ENCODE measurements at regions not wholly inside any gene's neighbourhood (a gene's known extent, or its start where the extent isn't known, plus 50 kb on each side); places are given as distances from the start of the nearest gene placed in this dataset.

- no peaks in the 10 kb centered on the region for H3K79me1 ChIP-seq (ENCODE audit: low read depth, low read length)
- H2BK120ac ChIP-seq (replicated peaks; ENCODE audit: low read depth, low read length), result no peak overlapping the region
- TF ChIP-seq ATF2 (IDR thresholded peaks at IDR 0.05; ENCODE audit: low read length) (no peak), EP300 (IDR thresholded peaks at IDR 0.05; ENCODE audit: borderline replicate concordance in 1 of 2, low read depth in 2 of 2, low read length in 2 of 2) (no peak), RAD21 (IDR thresholded peaks at IDR 0.05 in 1 of 2, conservative IDR thresholded peaks at IDR 0.05 in 1 of 2; ENCODE audit: low read depth in 2 of 2, low read length in 2 of 2) (no peak), SUZ12 (IDR thresholded peaks at IDR 0.05; ENCODE audit: low read length) (no peak), SRF (IDR thresholded peaks at IDR 0.05; ENCODE audit: low read depth, low read length) (no peak), RBBP5 (IDR thresholded peaks at IDR 0.05; ENCODE audit: borderline replicate concordance, low read depth, low read length) (no peak), TAF1 (IDR thresholded peaks at IDR 0.05; ENCODE audit: low read depth, low read length) (no peak)
- no peak overlapping the region for H3K9ac ChIP-seq (replicated peaks in 1 of 4; ENCODE audit: extremely low read depth in 1 of 4, low read depth in 3 of 4, low read length in 3 of 4)
- no peaks in the 10 kb centered on the region for H3K79me2 ChIP-seq (ENCODE audit: control insufficient read depth in 1 of 2, insufficient read depth in 2 of 2, low read length in 2 of 2)
- no peaks in the 10 kb centered on the region for H3K36me3 ChIP-seq (ENCODE audit: control insufficient read depth in 2 of 4, insufficient read depth in 4 of 4, low read length in 3 of 4)
- H3K4me2 ChIP-seq (ENCODE audit: insufficient read depth in 1 of 2, low read depth in 2 of 2, low read length in 2 of 2), result no peak overlapping the region
- DNase-seq (ENCODE audit: low read depth in 1 of 2, low spot score in 2 of 2) (no peak), FAIRE-seq (no peak)
- H3K4me1 ChIP-seq (replicated peaks in 1 of 4; ENCODE audit: control insufficient read depth in 3 of 4, insufficient read depth in 4 of 4, low read length in 3 of 4), result no peaks in the 10 kb centered on the region
- H3K9me3 ChIP-seq (ENCODE audit: insufficient read depth in 2 of 2, low read depth in 1 of 2, low read length in 1 of 2), result no peaks in the 10 kb centered on the region
- no peak overlapping the region for H3K4ac ChIP-seq (replicated peaks; ENCODE audit: insufficient read length, low read depth, low read length)
- WGBS, 2 experiments (ENCODE audit: extremely low coverage in 1 of 2, insufficient coverage in 1 of 2, insufficient read length in 1 of 2, insufficient replicate concordance in 2 of 2, low coverage in 1 of 2, low lambda C conversion rate in 2 of 2, missing lambda C conversion rate in 1 of 2), result 92% methylated on average over 2 of the region's 2 CpGs; no CpG with 5 or more reads in 1 of the 2 experiments
- H2BK5ac ChIP-seq (ENCODE audit: low read depth, low read length), result no peak overlapping the region
- no peak overlapping the region for H2BK15ac ChIP-seq (ENCODE audit: low read length)
- H3K27ac ChIP-seq (ENCODE audit: low read depth, low read length), result no peak overlapping the region
- no peak overlapping the region for H4K5ac ChIP-seq (ENCODE audit: insufficient read length, low read depth, low read length)
- H3K4me3 ChIP-seq (ENCODE audit: extremely low read depth in 1 of 4, insufficient read depth in 2 of 4, low read depth in 3 of 4, low read length in 4 of 4), result no peak overlapping the region
- H3K27me3 ChIP-seq (replicated peaks in 1 of 4; ENCODE audit: control insufficient read depth in 3 of 4, extremely low read depth in 1 of 4, insufficient read depth in 3 of 4, low read length in 3 of 4), result no peaks in the 10 kb centered on the region
- POLR2A ChIA-PET (ENCODE audit: partially characterized antibody), result no interaction called here
- no peak overlapping the region for H4K8ac ChIP-seq (ENCODE audit: extremely low read depth, insufficient read depth, low read length)
- H2AK5ac ChIP-seq (ENCODE audit: low read depth, low read length), result no peak overlapping the region
- no peak overlapping the region for H2BK12ac ChIP-seq (ENCODE audit: low read depth, low read length)
- CTCF ChIA-PET (ENCODE audit: partially characterized antibody), result interaction anchor here (0.6 kb wide), 1 partner anchor 123 kb away, joined by 4 read pairs; no protein-coding TSS in a partner anchor
- H4K91ac ChIP-seq (replicated peaks; ENCODE audit: insufficient read length, low read length), result no peak overlapping the region
- no peak overlapping the region for H3K14ac ChIP-seq (ENCODE audit: insufficient read length)
- H3K23ac ChIP-seq (ENCODE audit: insufficient read length), result no peak overlapping the region
- no peaks in the 10 kb centered on the region for H4K20me1 ChIP-seq (replicated peaks in 1 of 2; ENCODE audit: control insufficient read depth in 1 of 2, insufficient read depth in 2 of 2, low read length in 2 of 2)
- H3K18ac ChIP-seq (ENCODE audit: extremely low read depth, low read length), result no peak overlapping the region
- no peak overlapping the region for H3K56ac ChIP-seq (replicated peaks; ENCODE audit: insufficient read length, low read depth, low read length)
- H2BK20ac ChIP-seq (ENCODE audit: low read length), result no peak overlapping the region
- H2AFZ ChIP-seq (ENCODE audit: low read length), result no peak overlapping the region
- H3K23me2 ChIP-seq (ENCODE audit: low read depth, low read length), result no peaks in the 10 kb centered on the region
These were observed 1929.3 kb downstream of the NCAM2 start for GRCh38 chr21:22927469-22927868.

All from H1 (cell line).